Erythroblast (primary cell): ENCODE measurements at regions not wholly inside any gene's neighbourhood (a gene's known extent, or its start where the extent isn't known, plus 50 kb on each side); places are given as distances from the start of the nearest gene placed in this dataset.
A peak's percentile ranks its signal among the peaks of the same experiment; 100 is the strongest.

ENCODE experiments used
- DNase-seq, 2 experiments: peaks; one replicate each; lab custom pipeline; 2025; lab: John Stamatoyannopoulos, UW
- GATA1 ChIP-seq: IDR thresholded peaks from 2 replicates; pipeline ENCODE4 v1.6.1; 2011; ENCODE audit warnings: low read depth, mild to moderate bottlenecking, control low read depth, low read length, moderate library complexity
- POLR2A ChIP-seq: IDR thresholded peaks from 2 replicates; pipeline ENCODE4 v1.6.1; 2011; ENCODE audit warnings: mild to moderate bottlenecking, low read length

DNA sequence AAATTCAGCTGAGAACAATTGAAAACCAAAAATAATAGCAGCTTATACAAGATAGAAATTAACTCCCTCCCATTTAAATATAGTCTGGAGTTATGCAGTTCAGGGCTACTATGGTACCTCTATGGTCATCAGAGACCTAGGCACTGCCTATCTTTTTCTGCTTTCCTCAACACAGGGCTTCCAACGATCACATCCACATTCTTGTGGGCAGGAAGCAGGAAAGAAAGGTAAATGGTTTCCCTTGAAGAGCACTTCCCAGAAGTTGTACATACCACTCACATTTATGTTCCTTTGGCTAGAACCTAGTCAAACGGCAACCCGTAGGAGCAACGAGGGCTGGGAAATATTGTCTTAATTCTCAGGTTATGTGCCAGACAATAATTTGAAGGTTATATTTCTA, 197.7 kb upstream of the PRICKLE2 start:
- TF ChIP-seq GATA1 = no peak
- TF ChIP-seq POLR2A = no peak

DNA sequence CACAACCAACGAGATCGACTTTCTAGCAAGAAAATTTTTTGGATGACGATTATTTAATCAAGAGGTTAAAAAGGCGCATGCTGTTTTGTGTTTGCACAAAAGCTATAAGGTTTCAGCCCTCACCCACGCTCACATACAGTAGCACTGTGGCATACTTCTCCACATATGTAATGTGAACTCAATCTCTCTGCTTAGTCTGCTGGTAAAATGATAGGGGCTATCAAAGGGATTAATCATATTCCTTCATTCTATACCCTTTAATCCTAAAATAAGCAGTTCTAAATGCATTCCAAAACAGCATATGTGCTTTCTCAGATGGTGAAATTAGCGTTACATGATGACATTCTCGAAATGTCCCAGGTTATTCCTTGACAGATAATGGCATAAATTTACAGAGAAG, 196.9 kb upstream of the PRICKLE2 start:
- TF ChIP-seq POLR2A = no peak
- no peak for TF ChIP-seq GATA1
- no peak for DNase-seq

More for the DNA sequence above, 197.7 kb upstream of the PRICKLE2 start:
- no peak for DNase-seq

DNA sequence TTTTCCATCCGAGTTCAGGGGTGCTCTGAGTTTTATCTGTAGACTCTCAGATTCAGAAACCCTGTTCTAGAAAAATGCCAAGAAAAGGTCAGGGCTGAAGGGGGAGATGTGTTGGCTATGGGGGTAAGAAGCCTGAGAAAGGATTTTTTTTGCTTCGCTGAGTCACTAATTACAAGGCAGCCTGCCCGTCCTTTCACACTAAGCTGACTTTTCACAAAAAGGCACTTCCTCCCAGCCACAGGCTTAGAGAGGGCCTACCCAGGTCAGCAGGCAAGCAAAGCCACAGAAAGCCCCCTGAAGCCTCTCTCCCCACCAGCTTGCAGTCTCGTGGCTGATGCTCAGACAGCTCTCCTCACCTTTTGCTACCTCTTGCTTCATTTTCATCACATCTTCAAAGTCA, 192.6 kb upstream of the PRICKLE2 start:
- TF ChIP-seq POLR2A (no peak), GATA1 (no peak)
- DNase-seq = no peak

DNA sequence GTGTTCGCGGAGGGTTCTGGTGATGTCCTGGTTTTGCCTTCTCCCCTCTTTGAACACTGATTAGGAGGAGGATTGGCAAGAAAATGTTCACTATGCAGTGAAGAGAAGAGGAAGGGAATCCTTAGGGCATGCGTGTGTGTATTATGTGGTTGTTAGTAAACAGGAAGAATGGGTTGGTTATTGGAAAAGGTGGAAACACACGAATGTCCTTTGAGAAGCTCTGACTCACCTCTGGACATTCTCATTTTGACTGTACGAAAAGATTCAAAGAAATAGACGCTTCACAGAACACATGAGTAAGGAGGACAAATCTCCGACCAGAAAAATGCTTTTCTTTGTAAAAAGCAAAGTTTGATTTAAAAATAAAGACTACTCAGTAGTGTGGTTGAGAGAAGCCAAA, 188.8 kb upstream of the PRICKLE2 start:
- TF ChIP-seq POLR2A = no peak
- TF ChIP-seq GATA1 = no peak

DNA sequence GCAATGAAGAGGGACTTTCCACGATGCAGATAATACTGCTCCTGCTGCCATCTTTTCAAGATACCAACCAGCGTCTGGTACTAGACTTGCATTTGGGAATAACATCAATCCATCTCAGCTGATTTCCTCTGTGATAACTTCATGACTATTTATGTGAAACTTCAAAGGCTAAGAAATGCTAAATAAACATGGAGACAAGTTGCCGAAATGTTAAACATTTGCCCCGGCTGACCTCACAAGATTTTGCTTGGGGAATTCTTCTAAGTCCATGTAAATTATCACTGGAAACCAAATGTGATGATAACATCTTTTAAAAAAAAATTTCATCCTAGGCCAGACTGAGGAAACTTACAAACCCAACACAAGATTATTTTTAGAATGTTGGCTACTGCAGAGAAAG, 185.8 kb upstream of the PRICKLE2 start:
- TF ChIP-seq GATA1 = no peak
- TF ChIP-seq POLR2A = no peak
- no peak for DNase-seq

More for the DNA sequence above, 188.8 kb upstream of the PRICKLE2 start:
- no peak for DNase-seq

DNA sequence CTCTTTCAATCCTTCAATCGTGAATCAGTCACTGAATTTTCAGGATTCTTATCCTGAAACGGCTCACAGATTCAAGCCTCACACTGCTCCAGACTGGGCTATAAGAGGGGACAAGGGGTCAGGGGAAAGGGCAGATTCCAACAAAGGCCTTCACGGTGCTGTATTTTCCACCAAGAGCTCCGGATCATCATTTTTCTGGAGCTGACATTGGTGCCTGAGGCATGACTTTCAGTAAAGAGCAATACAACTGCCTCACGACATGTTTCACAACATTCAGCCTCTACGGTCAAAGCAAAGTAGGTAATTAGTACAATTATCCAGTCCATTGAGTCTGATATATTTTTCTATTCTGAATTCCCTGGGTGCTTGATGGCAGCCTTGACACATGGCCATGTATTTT, 185.0 kb upstream of the PRICKLE2 start:
- DNase-seq = no peak
- no peak for TF ChIP-seq GATA1
- TF ChIP-seq POLR2A = no peak

DNA sequence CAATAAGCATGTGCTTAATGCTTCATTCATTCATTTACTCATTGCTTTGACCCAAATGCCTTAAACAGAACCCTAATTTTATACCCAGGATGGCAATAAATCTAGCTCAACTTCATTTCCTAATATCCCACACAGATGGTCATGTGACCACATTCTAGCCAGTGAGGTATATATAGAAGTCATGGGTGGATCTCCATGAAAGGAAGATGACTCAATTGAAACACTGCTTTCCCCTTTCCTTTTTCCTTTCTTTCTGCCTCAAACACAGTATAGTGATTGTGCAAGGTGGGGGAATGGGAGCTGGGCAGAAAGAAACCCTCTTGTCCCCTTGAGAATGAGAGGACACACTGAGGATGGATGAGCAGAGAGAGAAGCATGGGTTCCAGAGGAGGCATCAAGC, 183.5 kb upstream of the PRICKLE2 start:
- TF ChIP-seq GATA1 = no peak
- TF ChIP-seq POLR2A = no peak
- no peak for DNase-seq

DNA sequence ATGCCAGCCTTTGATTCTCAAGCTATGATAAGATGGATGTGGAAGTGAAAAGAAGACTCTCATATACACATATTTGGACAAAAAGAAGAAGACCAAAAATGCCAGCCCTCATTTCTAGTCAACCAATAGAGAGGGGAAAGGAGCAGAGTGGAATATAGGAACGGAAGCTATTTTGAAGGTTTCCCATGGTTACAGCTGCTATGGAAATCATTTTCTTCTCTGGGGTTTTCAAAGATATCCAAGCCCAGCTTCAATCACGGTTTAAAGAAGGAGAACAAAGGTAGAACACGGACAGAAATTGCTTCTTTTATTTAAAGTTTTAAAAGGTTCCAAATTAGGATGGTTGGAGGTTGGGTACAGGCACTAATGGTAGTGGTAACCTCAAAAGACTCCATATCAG, 181.0 kb upstream of the PRICKLE2 start:
- TF ChIP-seq POLR2A (no peak), GATA1 (no peak)

DNA sequence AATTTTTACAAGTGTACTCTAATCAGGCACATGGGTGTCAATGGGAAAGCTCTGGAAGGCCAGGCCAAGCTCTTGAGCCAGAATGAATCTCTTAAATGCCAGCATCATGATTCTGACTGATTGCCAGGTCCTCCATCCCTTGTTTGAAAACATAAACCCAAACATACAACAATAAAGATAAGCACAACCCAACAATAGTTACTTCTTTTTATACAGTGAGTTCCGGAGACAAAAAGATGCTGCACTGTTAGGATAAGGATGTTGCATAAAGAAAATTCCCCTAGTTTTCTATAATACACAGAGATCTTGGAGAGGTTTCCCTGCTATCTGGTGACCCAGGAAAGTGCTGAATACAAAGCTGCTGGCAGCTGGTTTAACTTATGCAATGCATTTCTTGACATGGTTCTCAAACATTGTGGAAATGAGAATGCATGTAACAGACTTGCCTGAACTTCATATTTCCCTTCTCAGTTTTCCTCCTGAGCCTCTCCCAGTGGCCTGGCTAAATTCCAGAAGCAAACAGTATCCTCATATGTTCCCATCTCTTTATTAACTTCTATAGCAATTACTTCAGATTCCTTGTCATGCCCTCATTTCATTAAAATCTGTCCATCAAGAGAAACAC, 180.1 kb upstream of the PRICKLE2 start:
- no peak for DNase-seq
- TF ChIP-seq GATA1 (no peak), POLR2A (no peak)

More for the DNA sequence above, 181.0 kb upstream of the PRICKLE2 start:
- DNase-seq = no peak

DNA sequence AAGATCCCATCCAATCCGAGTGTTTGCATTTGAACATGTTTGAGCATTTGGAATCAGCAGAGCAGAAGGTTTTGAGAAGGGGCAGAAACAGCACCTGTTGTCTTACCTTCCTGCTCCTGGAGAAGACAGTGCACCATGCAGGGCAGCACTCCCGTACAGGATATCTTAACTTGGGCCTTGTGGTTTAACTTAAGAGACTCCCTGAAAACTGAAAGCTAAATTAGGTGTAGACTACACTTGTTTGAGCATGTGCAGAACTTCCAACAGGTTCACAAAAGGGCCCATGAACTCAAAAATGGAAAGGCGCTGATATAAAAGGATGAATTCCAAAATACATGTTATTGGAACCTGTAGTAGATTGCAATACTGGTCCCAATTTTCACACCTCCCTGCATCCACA, 175.4 kb upstream of the PRICKLE2 start:
- no peak for DNase-seq
- TF ChIP-seq GATA1 (no peak), POLR2A (no peak)

DNA sequence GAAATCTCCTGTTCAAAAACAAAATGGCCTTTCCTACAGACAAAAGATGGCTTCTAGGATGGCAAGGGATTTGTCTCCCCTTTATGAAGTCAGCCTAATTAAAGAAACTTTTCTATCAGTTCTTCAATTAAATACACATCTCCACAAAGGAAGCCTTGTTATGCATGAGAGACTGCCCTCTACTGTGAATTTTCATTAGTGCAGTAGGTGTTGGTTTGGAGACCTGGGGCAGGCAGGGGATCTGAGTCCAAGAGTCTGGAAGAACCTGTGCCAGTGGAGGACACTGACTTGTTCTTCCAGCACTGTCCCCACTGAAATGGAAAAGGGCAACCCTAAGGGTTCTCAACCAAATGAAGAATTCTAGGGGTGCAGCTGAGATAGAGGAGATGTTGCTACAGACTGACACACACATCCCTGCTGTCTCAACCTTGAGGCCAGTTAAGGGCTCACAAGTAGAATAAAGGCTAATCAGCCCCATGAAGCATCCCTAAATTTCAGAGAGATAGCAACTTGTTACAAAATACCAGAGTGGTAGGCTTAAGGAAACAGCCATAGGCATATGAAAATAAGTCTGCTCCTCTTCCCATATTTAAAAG, 174.0 kb upstream of the PRICKLE2 start:
- peak; percentile 4 to 24 for DNase-seq

DNA sequence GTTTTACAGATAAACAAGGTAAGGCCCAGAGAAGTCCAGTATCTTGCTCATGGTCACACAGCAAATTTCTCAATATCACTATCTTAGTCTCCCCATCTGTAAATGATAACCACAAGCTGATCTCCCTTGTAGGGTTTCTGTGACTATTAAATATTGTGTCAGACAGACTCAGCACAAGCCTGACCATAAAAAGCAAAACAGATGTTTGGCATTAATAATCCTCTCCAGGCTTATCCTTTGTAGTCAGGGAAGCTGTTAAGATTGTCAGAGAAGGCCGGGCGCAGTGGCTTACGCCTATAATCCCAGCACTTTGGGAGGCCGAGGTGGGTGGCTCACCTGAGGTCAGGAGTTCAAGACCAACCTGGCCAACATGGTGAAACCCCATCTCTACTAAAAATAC, 173.2 kb upstream of the PRICKLE2 start:
- no peak for TF ChIP-seq POLR2A
- no peak for DNase-seq

More for the DNA sequence above, 174.0 kb upstream of the PRICKLE2 start:
- TF ChIP-seq GATA1 (no peak), POLR2A (no peak)

DNA sequence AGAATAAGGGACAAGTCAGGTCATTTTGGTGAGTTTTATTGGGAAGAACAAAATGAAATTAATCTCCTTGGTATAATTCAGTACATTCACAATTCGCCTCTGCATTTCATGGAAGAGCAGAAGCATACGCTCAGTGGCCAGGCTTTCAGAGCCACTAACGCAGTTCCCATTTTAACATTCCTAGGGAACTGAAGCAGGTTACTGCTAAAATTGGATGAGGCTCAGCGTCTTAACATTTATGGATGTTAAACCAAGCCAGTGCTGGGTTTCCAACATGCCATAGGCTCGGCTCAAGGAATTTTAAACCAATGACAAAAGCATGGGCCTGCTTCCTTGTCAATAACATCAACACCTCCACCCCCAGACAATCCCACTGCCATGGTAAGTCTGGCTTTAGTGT, 172.7 kb upstream of the PRICKLE2 start:
- DNase-seq = no peak

DNA sequence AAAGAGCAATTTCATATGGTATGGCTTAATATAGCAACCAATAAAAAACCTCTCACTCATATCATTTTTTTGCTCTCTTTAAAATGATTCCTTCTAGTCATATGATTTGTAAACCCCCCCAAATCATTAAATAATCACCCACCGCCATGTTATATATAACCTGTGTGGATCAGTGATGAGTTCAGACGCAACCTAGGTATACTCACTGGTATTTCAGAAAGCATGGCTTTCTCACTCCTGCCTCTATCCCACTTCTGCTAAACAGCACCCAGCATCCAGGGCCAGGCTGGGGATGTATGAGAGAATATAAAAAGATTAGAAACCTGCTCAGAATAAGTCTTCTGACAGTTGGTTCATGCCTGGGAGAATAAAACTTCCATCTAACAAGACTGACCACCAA, 172.3 kb upstream of the PRICKLE2 start:
- no peak for DNase-seq
- TF ChIP-seq GATA1 = no peak
- TF ChIP-seq POLR2A = no peak

More for the DNA sequence above, 172.7 kb upstream of the PRICKLE2 start:
- no peak for TF ChIP-seq POLR2A
- no peak for TF ChIP-seq GATA1

DNA sequence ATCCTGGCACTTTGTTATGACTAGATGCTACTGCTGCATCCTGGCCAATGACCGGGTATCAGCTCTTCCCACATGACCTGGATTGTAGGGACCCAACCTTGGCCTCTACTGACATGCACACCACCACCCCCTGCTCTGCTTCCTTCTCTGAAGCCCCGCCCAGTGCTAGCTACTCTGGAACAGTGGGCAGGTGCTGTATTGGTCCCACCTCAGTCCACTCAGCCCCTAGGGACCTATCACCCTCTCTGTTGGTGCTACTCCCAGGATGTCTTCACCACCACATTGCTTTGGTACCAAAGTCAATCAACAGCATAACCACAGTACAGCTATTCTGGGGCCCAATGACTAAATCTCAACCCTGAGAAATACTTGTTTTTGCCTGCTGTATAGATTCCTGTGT, 170.2 kb upstream of the PRICKLE2 start:
- no peak for DNase-seq
- TF ChIP-seq POLR2A (no peak), GATA1 (no peak)

DNA sequence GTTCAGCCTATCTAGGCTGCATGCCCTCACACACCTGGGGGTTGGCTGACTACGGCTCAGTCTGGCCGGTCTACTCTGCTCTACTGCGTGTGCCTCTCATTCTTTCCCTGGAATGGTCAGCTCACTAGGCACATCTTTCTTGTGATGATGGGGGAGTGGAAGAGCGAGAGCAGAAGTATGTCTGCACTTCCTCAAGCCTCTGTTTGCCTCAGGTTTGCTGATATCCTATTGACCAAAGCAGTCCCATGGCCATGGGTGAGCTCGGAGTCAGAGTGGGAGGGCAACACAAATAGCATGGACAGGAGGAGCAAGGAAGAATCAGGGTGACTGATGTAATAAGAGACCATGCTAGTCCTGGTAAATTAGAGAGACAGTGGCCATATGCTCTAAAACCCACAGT, 167.9 kb upstream of the PRICKLE2 start:
- no peak for DNase-seq

More for the DNA sequence above, 167.9 kb upstream of the PRICKLE2 start:
- TF ChIP-seq POLR2A = no peak
- no peak for TF ChIP-seq GATA1
